Activated T-helper 9 cell treated with anti-CD3 and anti-CD28 coated beads, Interleukin-2, amount 50 U/mL, for 16 hours (primary cell): ENCODE measurements at regions not wholly inside any gene's neighbourhood (a gene's known extent, or its start where the extent isn't known, plus 50 kb on each side); places are given as distances from the start of the nearest gene placed in this dataset.
"Not testable (repeated sequence)": the region's sequence is repeated elsewhere in the genome, so short reads cannot be mapped to it uniquely, and the experiment has no call there.

Source experiments
- DNase-seq: peaks from one replicate; pipeline ENCODE4 v3.0.0-alpha.2; 2020; ENCODE audit warnings: low read depth

DNA sequence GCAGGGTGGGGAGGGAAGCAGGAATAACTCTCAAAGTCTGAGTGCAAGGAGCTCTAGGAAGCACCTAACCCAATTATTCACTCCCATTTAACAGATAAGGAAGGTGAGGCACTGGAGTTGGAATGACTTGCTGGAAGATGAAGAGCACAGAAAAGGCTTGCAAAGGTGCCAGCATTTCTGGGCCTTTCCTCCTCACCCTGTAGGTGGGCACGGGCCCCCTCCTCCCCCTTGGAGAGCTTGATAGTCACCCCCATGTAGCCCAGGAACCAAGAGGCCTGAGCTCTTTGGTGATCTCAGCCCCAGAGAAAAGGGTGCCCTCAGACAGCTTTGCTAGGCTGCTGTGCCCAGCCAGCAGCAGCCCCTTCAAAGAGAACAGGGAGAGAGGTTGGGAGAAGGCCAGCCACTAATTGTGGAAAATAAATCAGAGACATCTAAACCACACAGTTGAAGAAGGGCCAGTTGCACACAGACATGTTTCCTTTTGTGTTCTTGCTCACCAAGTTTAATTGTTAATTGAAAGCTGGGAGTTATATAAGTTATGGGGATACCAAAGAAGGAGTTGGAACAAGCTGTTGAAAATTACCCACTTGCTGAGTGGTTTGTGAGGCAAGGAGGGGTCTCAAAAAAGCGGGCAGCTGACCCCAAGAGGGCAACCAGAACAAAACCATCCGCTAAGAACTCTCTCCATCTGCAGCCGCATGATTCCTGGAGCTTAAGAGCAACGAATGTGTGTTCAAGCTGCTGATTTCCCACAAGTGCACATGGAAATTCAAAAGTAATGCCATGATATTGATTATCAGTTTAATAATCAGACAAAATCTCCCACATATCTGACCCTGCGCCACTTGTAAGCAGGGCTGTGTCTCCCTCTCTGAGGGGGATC, 77.0 kb downstream of the MRPL14 start:
- no peak for DNase-seq

DNA sequence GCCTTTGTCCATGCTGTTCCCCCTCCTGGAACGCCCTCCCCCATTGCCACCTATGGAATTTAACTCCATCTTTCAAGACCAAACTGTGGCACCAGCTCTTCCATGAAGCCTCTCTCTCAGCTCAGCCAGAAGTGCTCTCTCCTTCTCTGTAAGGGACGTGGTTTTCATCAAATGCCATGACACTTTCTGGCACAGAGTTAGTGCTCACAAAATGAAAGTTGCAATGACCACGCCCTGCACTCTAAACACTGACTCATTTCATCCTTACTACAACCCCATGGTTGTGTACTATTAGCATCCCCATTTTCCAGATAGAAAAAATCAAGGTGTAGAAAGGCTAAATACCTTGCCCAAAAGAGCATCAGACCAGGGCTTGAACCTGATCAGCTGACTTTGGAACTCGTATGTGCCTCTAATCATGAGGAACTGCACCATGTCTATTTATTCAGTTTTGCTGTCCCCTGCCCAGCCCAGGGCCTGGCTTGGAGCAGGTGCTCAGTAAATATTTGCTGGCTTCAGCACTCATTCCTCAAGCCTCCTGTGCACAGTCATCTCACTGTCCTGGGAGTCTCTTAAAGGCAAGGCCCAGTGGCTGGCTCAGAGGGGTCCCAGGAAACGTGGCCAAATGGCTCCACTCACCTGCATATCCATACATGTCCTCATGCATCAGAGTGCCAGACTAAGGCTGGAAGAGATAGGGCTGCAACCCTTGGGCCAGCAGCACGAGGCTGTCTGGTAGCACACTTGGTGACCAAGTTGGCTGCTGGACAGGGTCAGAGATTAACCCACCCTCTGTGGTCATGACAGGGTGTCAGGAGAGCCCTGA, 77.9 kb downstream of the MRPL14 start:
- no peak for DNase-seq

DNA sequence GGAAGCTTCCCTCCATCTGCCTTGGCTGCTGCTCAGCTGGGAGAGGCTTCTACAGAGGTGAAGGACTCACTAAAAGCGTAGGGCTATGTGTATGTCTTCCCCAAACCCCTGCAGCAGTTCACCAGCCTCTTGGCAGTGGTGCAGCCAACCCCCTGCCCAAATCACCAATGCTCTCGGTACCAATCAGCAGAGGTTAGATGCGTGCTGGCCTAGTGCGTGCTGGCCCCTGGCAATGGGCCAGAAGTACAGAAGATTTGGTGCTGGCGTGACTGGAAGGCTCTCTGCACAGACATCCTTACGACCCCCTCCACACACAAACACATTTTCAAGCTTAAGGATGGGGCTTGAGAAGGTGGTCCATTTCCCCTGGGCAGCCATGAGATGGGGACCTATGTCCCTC, 79.0 kb downstream of the MRPL14 start:
- DNase-seq, result no peak

DNA sequence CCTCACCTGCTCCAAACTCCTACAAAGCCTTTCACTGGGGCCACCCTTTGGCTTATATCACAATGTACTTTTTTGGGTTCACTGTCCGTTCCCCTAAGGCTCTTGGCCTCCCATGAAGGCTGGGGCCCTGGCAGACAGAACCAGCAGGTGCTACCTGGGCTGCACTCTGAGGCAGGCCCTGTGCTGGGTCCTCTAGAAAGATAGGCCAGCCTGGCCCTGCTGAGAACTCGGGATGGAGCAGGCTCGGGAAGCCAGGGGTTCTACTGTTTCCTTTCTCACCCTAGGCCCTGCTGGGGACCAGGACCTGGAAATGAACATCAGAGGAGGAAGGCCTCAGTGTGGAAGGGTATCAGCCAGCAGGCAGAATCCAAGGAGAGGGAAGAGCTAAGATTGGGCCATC, 79.5 kb downstream of the MRPL14 start:
- no peak for DNase-seq

DNA sequence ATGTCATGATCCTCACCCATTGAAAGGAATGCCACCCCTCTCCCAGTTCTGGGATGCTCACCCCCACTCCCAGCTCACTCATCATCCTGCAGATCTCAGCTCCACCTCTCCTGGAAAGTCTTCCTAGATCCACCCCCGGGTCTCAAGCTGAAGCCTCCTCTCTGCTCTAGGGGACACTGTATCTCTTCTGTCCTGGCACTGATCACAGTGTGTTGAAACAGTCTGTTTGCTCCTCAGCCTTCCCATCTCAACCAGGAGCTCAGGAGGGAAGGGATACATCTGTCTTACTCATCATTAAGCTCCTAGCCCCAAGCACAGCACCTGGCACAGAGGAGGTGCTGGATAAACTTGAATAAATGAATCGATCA, 80.1 kb downstream of the MRPL14 start:
- DNase-seq, result no peak

DNA sequence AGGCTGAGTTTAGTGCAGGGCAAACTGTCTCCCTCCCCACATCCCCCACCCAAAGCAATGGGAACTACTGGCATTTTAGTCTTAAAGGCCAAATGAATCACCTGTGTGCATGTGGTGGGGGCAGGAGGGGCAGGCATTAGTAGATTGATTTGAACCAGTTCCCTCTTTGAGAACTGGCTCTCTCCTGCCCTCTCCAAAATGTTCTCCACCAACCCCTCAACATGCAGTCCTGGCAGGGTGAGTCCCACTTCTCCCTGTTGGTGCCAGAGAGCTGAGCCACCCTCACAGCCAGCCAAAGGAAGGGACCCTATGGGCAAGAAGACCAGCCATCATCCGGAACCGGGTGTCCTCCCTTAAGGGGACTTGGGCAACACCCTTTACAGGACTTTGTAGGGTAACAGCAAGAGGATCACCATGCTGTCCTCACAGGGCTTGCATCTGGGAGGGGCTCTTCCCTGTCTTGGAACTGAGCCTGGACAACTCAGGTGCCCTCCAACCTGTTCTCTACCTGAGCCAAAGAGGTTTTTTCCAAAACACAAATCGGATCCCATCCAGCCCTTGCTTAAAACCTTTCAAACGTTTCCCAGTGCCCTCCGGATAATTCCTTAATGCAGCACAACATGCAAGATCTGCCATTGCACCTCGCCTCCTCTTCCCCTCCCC, 80.6 kb downstream of the MRPL14 start:
- no peak for DNase-seq

DNA sequence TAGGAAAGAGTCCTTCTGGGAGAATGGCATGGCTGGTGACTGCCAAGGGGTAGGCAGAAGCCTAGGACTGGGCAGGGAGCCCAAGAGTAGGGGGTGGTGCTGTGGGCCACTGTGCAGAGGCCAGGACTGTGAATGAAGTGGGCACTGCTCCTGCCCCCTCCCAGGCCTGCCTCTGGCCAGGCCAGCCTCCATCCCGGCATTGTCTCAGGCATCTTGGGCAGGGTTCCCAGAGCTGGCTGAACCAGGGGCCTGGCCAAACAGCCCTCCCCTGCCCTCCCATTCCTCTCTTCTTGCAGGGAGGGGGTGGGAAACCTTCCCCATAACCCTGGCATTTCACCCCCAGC, 81.6 kb downstream of the MRPL14 start:
- DNase-seq, result no peak

DNA sequence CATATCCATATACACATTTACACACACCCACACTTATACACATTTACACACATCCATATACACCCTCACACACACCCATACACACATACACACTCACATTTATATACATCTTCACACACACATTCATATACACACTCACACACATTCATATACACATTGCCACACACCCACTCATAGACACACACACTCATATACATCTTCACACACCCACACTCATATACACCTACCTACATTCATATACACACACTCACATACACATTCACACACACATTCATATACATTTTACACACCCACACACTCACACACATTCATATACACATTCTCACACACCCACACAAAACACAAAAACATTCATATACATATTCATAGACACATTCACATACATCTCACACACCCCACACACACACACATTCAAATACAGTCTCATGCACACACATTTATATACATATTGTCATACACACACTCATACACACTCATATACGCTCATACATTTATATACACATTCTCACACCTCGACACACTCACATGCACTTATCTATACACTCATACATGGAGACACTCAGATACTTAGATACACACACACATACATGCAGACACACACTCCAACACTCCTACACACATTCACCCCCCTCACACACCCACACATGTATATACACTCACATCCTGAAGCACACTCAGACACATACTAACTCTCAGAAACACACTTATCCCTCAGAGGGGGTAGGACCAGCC, 82.1 kb downstream of the MRPL14 start:
- no peak for DNase-seq

DNA sequence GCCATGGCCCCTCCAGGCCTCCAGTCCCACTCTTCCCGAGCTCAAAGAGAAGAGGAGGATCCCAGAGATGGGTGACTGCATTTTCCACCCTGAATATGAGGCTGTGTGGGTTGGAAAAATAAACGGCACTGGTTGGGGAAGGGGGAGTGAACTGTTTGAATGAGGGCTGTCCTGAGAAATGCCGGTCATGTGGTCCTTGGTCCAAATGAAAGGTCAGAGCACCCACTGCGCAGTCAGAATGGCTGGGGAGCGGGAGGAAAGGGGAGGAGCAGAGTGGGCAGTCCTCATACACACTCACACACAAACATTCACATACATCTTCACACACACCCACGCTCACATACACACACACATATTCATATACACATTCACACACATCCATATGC, 83.1 kb downstream of the MRPL14 start:
- no peak for DNase-seq

DNA sequence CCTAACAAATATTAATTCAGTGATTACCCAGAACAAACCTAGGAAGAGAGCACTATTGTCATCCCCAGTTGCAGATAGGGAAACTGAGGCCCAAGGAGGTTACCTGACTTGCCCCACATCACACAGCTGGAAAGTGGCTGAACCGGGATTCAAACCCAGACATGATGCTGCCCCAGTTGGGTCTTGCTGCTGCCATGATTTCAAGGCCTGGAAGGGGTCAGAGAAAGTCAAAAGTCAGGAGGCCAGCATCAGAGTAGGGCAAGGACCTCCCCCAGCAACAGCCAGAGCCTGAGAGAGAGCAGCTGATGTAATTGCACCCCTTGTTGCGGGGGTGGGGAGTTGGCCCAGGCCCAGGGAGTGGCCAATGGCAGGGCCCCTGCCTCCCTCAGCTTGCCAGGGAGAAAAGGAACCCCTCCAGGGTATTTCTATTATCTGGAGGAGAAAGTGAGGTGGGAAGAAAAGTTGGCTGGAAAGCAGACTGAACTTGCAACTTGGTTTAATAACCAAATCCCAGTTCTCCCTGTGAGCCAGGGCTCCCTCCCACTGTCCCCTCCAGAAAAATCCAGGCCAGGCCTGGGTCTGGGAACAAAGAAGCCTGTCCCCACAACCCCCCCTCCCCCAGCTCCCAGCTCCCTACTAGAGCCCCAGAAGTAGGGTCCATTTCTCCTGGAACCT, 83.6 kb downstream of the MRPL14 start:
- no peak for DNase-seq

DNA sequence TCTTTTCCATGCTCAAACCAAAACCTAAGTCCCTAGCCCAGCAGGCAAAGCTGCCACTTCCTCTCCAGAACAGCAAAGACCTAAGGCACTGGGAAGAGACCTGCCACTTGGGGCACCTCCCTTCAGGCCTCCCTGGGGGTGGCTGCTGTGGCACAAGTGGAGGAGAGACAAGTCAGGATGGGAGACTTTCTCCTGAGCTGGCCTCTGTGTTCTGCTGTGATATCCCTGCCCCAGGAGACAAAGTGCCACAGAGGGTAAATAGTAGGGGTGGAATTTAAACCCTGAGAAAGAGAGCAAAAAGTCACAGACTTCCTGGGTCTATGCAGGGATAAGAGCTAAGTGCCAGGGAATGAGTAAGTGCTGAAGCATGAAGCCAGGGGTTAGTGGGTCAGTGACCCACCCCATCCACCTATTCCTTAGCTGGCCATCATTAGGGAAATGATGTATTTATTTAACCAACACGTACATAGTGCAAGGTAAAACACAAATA, 84.2 kb downstream of the MRPL14 start:
- no peak for DNase-seq

DNA sequence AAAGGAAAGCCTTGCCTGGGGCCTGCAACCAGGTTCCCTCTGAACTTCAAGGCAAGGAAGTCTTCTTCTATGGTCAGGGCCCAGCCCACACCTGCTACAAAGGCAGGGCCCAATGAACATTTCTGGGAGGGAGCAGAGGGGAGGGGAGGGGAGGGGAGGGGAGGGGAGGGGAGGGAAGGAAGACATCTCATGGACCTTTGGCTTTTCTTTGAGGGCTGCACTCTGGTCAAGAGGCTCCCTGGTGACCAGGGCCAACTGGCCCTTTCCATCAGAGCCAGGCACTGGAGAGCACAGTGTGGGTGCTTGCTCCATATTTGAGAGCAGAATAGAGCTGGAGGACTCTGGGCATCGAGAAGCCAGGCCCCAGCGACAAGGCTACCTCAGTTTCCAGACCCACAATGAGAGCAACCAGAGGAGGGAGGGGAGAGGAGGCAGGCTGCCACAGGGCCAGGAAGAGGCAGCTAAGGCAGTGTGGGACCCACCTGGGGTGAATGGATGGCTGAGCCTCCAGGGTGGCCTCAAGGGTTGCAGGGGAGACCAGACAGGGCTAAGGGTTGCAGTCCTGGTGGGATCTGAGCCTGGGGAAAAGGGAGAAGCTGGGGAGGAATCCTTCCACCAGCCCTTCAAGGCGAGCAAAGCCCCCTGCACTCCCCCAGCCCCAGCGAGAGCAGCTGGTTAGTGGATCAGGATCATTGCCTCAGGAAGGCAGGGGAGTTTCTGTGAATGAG, 84.8 kb downstream of the MRPL14 start:
- no peak for DNase-seq

DNA sequence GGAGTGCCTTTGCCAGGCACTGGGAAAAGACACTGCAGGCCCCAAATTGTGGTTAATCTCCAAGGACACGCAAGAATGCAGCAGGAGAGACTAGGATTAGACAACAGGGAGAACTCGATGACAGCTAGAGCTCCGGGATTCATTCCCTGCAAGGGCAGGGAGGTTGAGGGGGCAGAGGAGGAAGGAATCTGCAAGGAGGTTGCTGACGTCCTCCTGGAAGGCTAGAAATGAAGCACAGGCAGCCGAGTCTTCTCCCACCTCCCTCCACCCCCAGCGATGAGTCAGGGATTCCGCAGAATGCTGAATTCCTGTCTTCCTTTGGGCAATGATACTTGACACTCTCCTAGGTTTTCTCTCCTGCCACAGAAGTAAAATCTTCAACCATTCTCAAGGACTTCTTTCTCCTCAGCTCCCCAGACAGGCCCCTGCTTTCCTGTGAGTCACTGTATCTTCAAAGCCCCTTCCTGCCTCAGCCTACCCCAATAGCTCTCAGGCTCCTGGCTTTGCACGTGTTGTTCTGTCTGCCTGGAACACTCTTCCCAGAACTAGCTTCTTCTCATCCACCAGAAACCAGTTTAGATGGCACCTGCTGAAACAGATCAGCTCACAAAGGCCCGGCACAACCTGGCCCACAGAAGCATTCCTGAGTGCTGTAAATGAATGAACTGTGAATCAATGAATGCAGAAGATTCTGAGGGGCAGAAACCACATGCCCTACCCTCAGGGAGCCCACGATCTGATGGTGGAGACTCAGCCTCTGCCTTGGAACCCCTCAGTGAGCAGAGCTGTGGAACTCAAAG, 85.6 kb downstream of the MRPL14 start:
- no peak for DNase-seq

DNA sequence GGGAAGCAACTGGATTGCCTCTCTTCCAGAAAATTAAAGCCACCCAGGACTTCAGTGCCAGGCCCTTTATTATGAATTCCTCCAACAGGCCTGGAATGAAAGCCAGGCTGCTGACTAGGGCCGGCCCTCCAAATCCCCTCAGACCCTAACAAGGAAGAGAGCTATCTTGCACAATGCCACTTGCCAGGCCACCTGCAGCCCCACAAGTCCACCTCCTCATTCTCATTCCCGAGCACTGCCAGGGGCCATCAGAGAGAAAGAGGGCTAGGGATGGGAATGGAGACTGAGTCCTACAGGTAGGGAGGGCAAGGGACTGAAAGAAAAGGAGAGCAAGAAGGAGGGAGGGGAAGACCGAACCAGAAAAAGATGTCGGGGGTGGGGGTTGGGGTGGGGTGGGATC, 86.5 kb downstream of the MRPL14 start:
- no peak for DNase-seq

DNA sequence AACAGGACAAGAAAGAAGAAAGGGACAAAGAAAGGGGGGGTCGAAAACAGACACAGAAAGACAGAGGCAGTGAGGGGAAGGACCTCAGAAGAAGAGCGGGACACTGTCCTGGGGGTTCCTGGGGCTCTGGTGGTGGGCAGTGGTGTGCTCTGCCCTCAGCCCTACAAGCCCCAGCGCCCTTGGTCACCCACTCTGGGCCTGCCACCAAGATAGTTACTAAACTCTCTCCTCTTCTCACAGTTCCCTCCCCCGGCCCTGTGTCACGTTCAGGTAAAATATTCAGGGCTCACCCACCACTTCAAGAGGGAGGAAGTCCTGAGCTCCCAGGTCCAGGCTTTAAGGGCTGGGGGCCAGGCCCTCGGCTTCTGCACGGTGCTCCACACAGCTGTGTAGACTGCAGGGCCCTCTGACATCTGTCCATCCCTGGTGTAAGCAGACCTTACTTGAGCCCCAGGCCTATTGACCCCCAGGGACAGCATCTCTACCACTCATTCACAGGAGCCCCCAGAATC, 87.4 kb downstream of the MRPL14 start:
- DNase-seq, result no peak

DNA sequence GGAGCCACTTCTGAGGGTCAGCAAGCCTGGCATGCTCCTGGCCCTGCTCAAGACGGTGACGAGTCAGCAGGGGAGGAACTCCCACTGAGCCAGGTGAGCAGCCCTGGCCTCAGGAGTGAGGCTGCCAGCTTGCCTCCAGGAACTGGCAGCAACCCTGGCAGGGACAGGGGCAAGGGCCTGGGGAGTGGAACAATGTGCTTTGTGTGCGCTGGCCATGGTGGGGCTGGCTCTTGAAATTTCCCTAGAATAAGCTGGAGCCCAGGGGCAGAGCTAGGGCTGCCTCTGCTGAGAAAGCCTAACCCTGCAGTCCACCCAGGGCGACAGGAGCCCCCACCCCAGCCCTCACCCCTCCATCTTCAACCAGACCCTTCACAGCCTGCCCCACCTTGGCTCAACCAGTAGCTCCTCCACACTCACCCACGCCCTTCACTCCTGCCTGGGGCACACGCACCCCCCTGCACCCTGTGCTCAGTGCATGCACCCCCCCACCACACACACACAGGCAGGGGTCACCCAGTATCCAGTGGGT, 88.0 kb downstream of the MRPL14 start:
- no peak for DNase-seq

DNA sequence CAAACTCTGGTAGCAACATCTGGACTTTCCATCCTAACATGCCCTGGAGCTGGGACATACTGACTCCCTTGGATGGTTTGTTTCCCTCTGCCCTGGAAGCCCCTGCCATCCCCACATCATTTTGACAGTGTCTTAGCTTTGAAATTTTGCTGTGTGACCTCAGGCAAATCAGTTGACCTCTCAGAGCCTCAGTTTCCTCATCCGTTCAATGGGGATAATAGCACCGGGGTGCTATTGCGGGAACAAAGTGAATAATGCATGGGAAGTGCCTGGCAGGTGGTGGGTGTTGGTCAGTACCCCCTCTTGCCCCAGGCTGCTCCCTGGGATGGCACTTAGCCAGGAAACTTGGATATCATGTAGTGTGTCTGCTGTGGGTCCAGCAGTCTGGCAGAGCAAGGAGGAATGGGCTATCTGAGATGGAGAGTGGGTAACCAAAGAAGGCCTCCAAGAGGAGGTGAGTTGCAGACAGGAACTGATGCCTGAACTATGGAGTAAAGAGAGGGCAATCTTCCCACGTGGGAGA, 88.6 kb downstream of the MRPL14 start:
- DNase-seq, result no peak

DNA sequence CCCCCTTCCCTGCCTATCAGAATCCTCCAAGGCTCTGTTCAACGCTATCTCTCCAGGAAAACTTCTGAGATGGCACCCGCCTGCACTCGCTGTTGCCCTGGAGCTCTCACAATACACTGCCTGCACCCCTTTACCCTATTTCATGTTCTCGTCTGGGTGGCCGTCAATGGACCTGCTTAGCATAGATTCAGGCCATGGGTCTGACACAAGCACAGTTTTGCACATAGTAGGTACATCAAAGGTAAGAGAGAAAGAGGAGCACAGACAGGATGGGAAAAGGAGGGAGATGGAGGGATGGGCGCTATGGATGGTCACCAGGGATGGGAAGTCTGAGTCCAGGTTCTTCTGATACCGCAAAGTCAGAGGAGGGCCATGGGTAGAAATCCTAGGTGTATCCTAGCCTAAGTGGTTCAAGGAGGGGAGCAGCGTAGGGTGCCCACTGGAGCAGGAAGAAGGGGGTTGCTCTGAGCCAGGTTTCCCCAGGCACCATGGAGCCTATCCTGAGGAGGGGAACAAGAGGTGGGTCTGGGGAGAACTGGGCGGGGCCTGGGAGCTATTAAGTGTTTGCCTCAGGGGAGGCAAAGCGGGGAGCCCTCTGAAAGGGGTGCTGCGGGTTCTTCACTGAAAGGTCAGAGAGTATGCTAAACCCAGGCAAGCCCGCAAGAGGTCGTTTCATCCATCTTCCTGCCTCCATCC, 89.3 kb downstream of the MRPL14 start:
- DNase-seq, result no peak

DNA sequence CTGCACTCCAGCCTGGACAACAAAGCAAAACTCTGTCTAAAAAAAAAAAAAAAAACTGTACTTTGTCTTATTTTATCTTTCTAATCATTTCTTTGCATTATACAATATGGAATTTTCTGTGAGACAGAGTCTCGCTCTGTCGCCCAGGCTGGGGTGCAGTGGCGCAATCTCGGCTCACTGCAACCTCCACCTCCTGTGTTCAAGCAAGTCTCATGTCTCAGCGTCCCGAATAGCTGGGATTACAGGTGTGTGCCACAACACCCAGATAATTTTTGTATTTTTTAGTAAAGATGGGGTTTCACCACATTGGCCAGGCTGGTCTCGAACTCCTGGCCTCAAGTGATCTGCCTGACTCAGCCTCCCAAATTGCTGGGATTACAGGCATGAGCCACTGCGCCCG, 90.0 kb downstream of the MRPL14 start:
- not testable (repeated sequence) for DNase-seq
